Aorta (tissue), 5 donors: ENCODE measurements at regions not wholly inside any gene's neighbourhood (a gene's known extent, or its start where the extent isn't known, plus 50 kb on each side); places are given as distances from the start of the nearest gene placed in this dataset.

Experiments used
- ATAC-seq: fragments of 200-7000 bp; cut with Tn5 transposase; one replicate; pipeline ENCODE4 v1.9.1; 2022; ENCODE audit warnings: moderate library complexity; ENCODE audit not compliant: low FRiP score
- DNase-seq, 2 donors: peaks; one replicate each; pipeline ENCODE4 v3.0.0-alpha.2; 2020
- H3K27ac ChIP-seq, 2 donors: one replicate each; pipeline ENCODE4 v1.5.1; 2013; ENCODE audit warnings: low read length in 2 of 2, mild to moderate bottlenecking in 2 of 2, moderate library complexity in 2 of 2, control low read depth in 1 of 2, inconsistent platforms in 1 of 2, low read depth in 1 of 2
- H3K27me3 ChIP-seq, 2 donors: one replicate each; pipeline ENCODE4 v1.6.1; 2013; ENCODE audit warnings: control low read depth in 1 of 2, low read length in 1 of 2, mild to moderate bottlenecking in 1 of 2, moderate library complexity in 1 of 2; ENCODE audit not compliant: insufficient read depth in 2 of 2, control insufficient read depth in 1 of 2
- H3K36me3 ChIP-seq, 2 donors: one replicate each; pipeline ENCODE4 v1.6.1; 2013; ENCODE audit warnings: control low read depth in 1 of 2, low read length in 1 of 2, mild to moderate bottlenecking in 1 of 2; ENCODE audit not compliant: insufficient read depth in 2 of 2, control insufficient read depth in 1 of 2
- H3K4me1 ChIP-seq, 2 donors: one replicate each; pipeline ENCODE4 v1.6.1; 2013; ENCODE audit warnings: low read length in 2 of 2, control low read depth in 1 of 2, mild to moderate bottlenecking in 1 of 2, moderate library complexity in 1 of 2; ENCODE audit not compliant: insufficient read depth in 2 of 2, control insufficient read depth in 1 of 2
- H3K4me3 ChIP-seq, 2 donors: one replicate each; pipeline ENCODE4 v1.5.1; 2013; ENCODE audit warnings: low read length in 2 of 2, control low read depth in 1 of 2, mild to moderate bottlenecking in 1 of 2
- H3K9me3 ChIP-seq: one replicate; pipeline ENCODE4 v1.6.1; 2013; ENCODE audit warnings: mild to moderate bottlenecking, low read length; ENCODE audit not compliant: control insufficient read depth
- WGBS, 2 donors: extraction: QIAGEN DNeasy Blood & Tissue Kit; methylation state at CpG; one replicate each; pipeline ENCODE4 v1.1.7; 2013; 5-methylcytosine and 5-hydroxymethylcytosine counted together
- intact Hi-C, 2 donors: fragments of 100-400 bp; cut with DNase I; formaldehyde crosslinking; loops; one replicate each; pipeline versions ENCODE4 v1.14.2 to v1.15.0; 2022
- donor health status: healthy with polysubstance abuse.
- donor health status: Bipolar disorder and iron deficiency.
- donor health status: DM: no; HTN: no; CAD: no.
- donor health status: DM: no; HTN: no; CAD: no.
- donor health status: DM: yes; HTN: yes; CAD: no.

- Histone ChIP-seq H3K27me3 (no peaks in the 10 kb centered on the region), H3K4me1 (no peaks in the 10 kb centered on the region), H3K36me3 (no peaks in the 10 kb centered on the region), H3K4me3 (no peak overlapping the region), H3K27ac (no peak overlapping the region), H3K9me3 (peaks cover 1% of the 10 kb centered on the region)
- no peak for DNase-seq
- intact Hi-C loops: no loop called here
- WGBS, 2 donors: 40 to 41% methylated on average over 5 of the region's 5 CpGs
- ATAC-seq: no peak
Observed at GRCh38 chr10:70974351-70974901, 86.1 kb upstream of the PCBD1 start.

DNA sequence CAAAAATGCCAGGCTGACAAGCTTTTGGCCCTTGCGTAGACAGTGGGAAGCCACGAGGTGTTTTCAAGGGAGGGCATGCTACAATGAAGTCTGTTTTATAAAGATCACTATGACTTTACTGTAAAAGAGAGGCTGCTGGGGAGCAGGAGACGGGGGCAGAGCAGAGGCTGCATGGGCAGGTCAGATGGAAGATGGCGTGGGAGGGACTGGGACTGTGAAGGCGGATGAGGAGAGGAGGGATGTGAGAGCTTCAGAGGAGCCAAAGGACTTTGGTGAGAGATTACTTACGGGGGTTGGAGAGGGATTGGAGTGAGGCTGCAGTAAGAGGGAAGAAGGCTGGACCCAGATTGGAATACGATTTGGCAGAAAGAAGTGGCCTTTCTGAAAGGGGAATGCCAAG, 86.6 kb upstream of the PCBD1 start:
- Histone ChIP-seq H3K27ac (no peak overlapping the region), H3K4me3 (no peak overlapping the region), H3K4me1 (no peaks in the 10 kb centered on the region), H3K27me3 (no peaks in the 10 kb centered on the region), H3K9me3 (peaks cover 1% of the 10 kb centered on the region), H3K36me3 (no peaks in the 10 kb centered on the region)
- intact Hi-C loops: no loop called here
- 73 to 76% methylated on average over 7 of the region's 7 CpGs for WGBS, 2 donors
- ATAC-seq: no peak
- no peak for DNase-seq

GRCh38 chr10:70976063-70976695, 87.8 kb upstream of the PCBD1 start:
- H3K27ac ChIP-seq: no peak overlapping the region
- no peak overlapping the region for H3K4me3 ChIP-seq
- no peaks in the 10 kb centered on the region for H3K36me3 ChIP-seq
- 90 to 96% methylated on average over 6 of the region's 6 CpGs for WGBS, 2 donors
- intact Hi-C loops: no loop called here
- peaks cover 1% of the 10 kb centered on the region for H3K9me3 ChIP-seq
- H3K27me3 ChIP-seq: no peaks in the 10 kb centered on the region
- ATAC-seq: no peak
- DNase-seq: no peak
- no peaks in the 10 kb centered on the region for H3K4me1 ChIP-seq

- intact Hi-C loops: no loop called here
- ATAC-seq: no peak
- H3K4me1 ChIP-seq: no peaks in the 10 kb centered on the region
- WGBS, 2 donors: 63 to 79% methylated on average over 11 of the region's 11 CpGs
- H3K4me3 ChIP-seq: no peak overlapping the region
- H3K27ac ChIP-seq: no peak overlapping the region
- H3K9me3 ChIP-seq: peaks cover 1% of the 10 kb centered on the region
- no peak for DNase-seq
- H3K36me3 ChIP-seq: no peaks in the 10 kb centered on the region
- no peaks in the 10 kb centered on the region for H3K27me3 ChIP-seq
Observed at GRCh38 chr10:70977625-70978024, 89.3 kb upstream of the PCBD1 start.

- Histone ChIP-seq H3K9me3 (peaks cover 1% of the 10 kb centered on the region), H3K36me3 (no peaks in the 10 kb centered on the region), H3K27ac (no peak overlapping the region), H3K4me1 (no peaks in the 10 kb centered on the region), H3K4me3 (no peak overlapping the region), H3K27me3 (no peaks in the 10 kb centered on the region)
- 83 to 86% methylated on average over 6 of the region's 6 CpGs for WGBS, 2 donors
- ATAC-seq: no peak
- no peak for DNase-seq
- intact Hi-C loops: no loop called here
Observed at GRCh38 chr10:70978181-70978580, 89.8 kb upstream of the PCBD1 start.

DNA sequence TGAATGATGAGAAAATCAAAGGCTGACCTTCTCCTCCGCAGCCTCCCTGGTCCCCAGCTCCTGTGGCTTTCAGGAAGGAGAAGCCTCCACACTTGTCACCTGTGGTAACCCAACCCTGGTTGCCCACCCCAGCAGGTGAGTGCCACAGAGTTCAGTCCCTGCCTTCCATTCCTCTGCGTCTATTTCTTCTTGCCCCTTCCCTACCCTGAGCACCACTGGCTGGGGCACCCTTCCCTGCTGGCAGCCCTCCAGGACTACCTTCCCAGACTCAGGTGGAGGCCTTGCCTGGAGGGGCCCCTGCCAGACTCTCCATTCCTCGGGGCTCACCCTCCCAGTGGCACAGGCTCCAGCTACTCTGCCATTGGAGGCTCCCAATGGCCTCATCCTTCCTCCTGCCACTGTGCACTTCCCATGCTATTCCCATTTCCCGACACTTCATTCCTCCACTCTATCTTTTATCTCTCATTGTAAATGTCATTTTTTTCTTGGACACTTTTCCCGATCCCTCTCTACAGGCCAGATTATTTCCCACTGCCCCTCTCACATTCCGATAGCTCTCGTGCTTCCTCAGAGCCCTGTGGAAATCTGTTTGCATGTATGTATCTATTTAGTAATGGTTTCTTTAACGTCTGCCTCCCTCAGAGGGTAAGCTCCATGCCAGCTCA, 90.6 kb upstream of the PCBD1 start:
- intact Hi-C loops: no loop called here
- Histone ChIP-seq H3K36me3 (no peaks in the 10 kb centered on the region), H3K9me3 (peaks cover 1% of the 10 kb centered on the region), H3K4me1 (no peaks in the 10 kb centered on the region), H3K27me3 (no peaks in the 10 kb centered on the region), H3K27ac (no peak overlapping the region), H3K4me3 (no peak overlapping the region)
- ATAC-seq (no peak), DNase-seq (no peak)
- 73 to 75% methylated on average over 8 of the region's 8 CpGs for WGBS, 2 donors

DNA sequence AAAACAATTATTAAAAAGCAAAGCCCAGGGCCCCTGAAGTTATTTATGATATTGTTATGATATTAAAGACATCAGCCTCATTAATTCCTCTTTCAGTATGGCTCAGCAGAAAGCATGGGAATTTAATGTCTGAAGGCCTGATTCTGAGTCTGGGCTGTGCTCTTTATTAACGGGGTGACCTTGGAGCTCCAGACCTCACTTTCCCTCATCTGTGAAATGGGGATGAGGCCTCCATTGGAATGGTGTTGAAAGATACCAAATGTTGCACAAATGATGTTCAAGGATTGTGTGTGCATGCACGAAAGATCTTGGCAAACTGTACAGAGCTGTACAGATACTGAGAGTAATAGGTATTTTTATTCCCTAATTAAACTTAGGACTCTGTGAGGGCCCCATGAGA, 92.3 kb upstream of the PCBD1 start:
- H3K4me3 ChIP-seq: no peak overlapping the region
- intact Hi-C loops: no loop called here
- no peaks in the 10 kb centered on the region for H3K4me1 ChIP-seq
- WGBS, 2 donors: 93 to 97% methylated on average over 2 of the region's 2 CpGs
- no peak overlapping the region for H3K27ac ChIP-seq
- ATAC-seq (no peak), DNase-seq (no peak)
- H3K27me3 ChIP-seq: no peaks in the 10 kb centered on the region
- no peaks in the 10 kb centered on the region for H3K36me3 ChIP-seq
- no peaks in the 10 kb centered on the region for H3K9me3 ChIP-seq

DNA sequence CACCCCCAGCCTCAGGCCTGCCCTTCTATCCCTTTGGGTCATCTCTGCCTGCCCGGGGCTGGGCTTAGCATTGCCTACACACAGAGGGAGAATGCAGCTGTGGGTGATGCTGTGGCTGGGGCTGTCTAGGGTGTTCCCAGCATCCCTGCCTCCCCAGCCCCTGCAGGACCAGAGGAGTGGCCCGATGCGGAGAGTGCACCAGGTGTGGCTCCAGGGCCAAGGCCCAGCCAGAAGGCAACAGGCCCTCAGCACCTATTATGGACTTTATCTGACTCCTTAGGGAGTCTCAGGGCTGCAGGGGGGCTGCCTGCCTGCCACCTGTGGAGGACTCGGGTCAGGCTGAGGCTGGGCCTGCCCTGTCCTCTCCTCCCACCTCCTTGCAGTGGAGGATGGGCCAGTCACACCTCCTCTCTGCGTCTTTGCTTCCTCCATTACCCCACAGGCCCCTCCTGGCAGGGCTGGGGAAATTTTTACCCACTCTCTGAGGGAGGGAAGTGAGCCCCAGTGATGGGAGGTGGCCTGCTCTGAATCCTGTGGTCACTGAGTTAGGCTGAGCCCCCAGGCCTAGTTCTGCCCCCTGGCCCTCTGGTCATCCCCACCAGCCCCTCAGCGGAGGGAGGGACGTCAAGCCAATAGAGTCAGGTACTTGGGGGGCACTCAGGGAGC, 92.9 kb upstream of the PCBD1 start:
- H3K9me3 ChIP-seq: no peaks in the 10 kb centered on the region
- ATAC-seq (no peak), DNase-seq (no peak)
- no peaks in the 10 kb centered on the region for H3K4me1 ChIP-seq
- intact Hi-C loops: no loop called here
- H3K27ac ChIP-seq: no peak overlapping the region
- 89% methylated on average over 7 of the region's 7 CpGs for WGBS, 2 donors
- no peak overlapping the region for H3K4me3 ChIP-seq
- H3K36me3 ChIP-seq: no peaks in the 10 kb centered on the region
- no peaks in the 10 kb centered on the region for H3K27me3 ChIP-seq

- intact Hi-C loops: no loop called here
- 90 to 92% methylated on average over 6 of the region's 6 CpGs for WGBS, 2 donors
- no peaks in the 10 kb centered on the region for H3K27me3 ChIP-seq
- H3K9me3 ChIP-seq: no peaks in the 10 kb centered on the region
- no peaks in the 10 kb centered on the region for H3K4me1 ChIP-seq
- H3K4me3 ChIP-seq: no peak overlapping the region
- H3K36me3 ChIP-seq: no peaks in the 10 kb centered on the region
- no peak for ATAC-seq
- no peak for DNase-seq
- H3K27ac ChIP-seq: no peak overlapping the region
Observed at GRCh38 chr10:70981936-70982335, 93.6 kb upstream of the PCBD1 start.
